ENCODE measurements at regions not wholly inside any gene's neighbourhood (a gene's known extent, or its start where the extent isn't known, plus 50 kb on each side); places are given as distances from the start of the nearest gene placed in this dataset.
"Not testable (repeated sequence)": the region's sequence is repeated elsewhere in the genome, so short reads cannot be mapped to it uniquely, and the experiment has no call there.

GRCh38 chr2:215536510-215536909, 100.6 kb upstream of the FN1 start:
- no peak overlapping the region for H3K27ac ChIP-seq
- DNase-seq (ENCODE audit: low read depth, low spot score) = no peak

- H3K27ac ChIP-seq = no peak overlapping the region
Measured at GRCh38 chr2:215535741-215536140, 99.9 kb upstream of the FN1 start.

GRCh38 chr2:215535125-215535668, 99.3 kb upstream of the FN1 start:
- H3K27ac ChIP-seq = no peak overlapping the region
- DNase-seq (ENCODE audit: low read depth, low spot score) = no peak

More at GRCh38 chr2:215535741-215536140, 99.9 kb upstream of the FN1 start:
- DNase-seq (ENCODE audit: low read depth, low spot score) = no peak

GRCh38 chr2:215533716-215534115, 97.8 kb upstream of the FN1 start:
- DNase-seq (ENCODE audit: low read depth, low spot score); H3K27ac ChIP-seq: not testable (repeated sequence)

- no peak for DNase-seq (ENCODE audit: low read depth, low spot score)
- no peak overlapping the region for H3K27ac ChIP-seq
Measured at GRCh38 chr2:215532844-215533243, 97.0 kb upstream of the FN1 start.

GRCh38 chr2:215531284-215531683, 95.4 kb upstream of the FN1 start:
- H3K27ac ChIP-seq = peak overlapping the region; percentile 85
- no peak for DNase-seq (ENCODE audit: low read depth, low spot score)

- peak; percentile 56 for DNase-seq (ENCODE audit: low read depth, low spot score)
- H3K27ac ChIP-seq = peak overlapping the region; percentile 85
Measured at GRCh38 chr2:215530191-215530968, 94.5 kb upstream of the FN1 start.

GRCh38 chr2:215529271-215529670, 93.4 kb upstream of the FN1 start:
- peak; percentile 77 for DNase-seq (ENCODE audit: low read depth, low spot score)

GRCh38 chr2:215528555-215528954, 92.7 kb upstream of the FN1 start:
- no peak for DNase-seq (ENCODE audit: low read depth, low spot score)
- peak overlapping the region; percentile 85 for H3K27ac ChIP-seq

More at GRCh38 chr2:215529271-215529670, 93.4 kb upstream of the FN1 start:
- peak overlapping the region; percentile 85 for H3K27ac ChIP-seq

GRCh38 chr2:215527736-215528135, 91.9 kb upstream of the FN1 start:
- peak overlapping the region; percentile 85 for H3K27ac ChIP-seq
- no peak for DNase-seq (ENCODE audit: low read depth, low spot score)

GRCh38 chr2:215526341-215526740, 90.5 kb upstream of the FN1 start:
- H3K27ac ChIP-seq = no peak overlapping the region
- DNase-seq (ENCODE audit: low read depth, low spot score) = no peak

- no peak overlapping the region for H3K27ac ChIP-seq
- no peak for DNase-seq (ENCODE audit: low read depth, low spot score)
Measured at GRCh38 chr2:215522237-215522636, 86.4 kb upstream of the FN1 start.

GRCh38 chr2:215521031-215521430, 85.2 kb upstream of the FN1 start:
- no peak overlapping the region for H3K27ac ChIP-seq
- no peak for DNase-seq (ENCODE audit: low read depth, low spot score)

- no peak overlapping the region for H3K27ac ChIP-seq
- DNase-seq (ENCODE audit: low read depth, low spot score) = no peak
Measured at GRCh38 chr2:215517391-215517790, 81.5 kb upstream of the FN1 start.

- DNase-seq (ENCODE audit: low read depth, low spot score) = no peak
- H3K27ac ChIP-seq = no peak overlapping the region
Measured at GRCh38 chr2:215514516-215514915, 78.6 kb upstream of the FN1 start.

- no peak overlapping the region for H3K27ac ChIP-seq
- no peak for DNase-seq (ENCODE audit: low read depth, low spot score)
Measured at GRCh38 chr2:215511454-215512346, 75.8 kb upstream of the FN1 start.

GRCh38 chr2:215507836-215508235, 72.0 kb upstream of the FN1 start:
- no peak overlapping the region for H3K27ac ChIP-seq

GRCh38 chr2:215507136-215507535, 71.3 kb upstream of the FN1 start:
- DNase-seq (ENCODE audit: low read depth, low spot score) = no peak
- no peak overlapping the region for H3K27ac ChIP-seq

More at GRCh38 chr2:215507836-215508235, 72.0 kb upstream of the FN1 start:
- no peak for DNase-seq (ENCODE audit: low read depth, low spot score)

GRCh38 chr2:215506604-215506990, 70.7 kb upstream of the FN1 start:
- H3K27ac ChIP-seq = no peak overlapping the region
- DNase-seq (ENCODE audit: low read depth, low spot score) = no peak

GRCh38 chr2:215505044-215505786, 69.3 kb upstream of the FN1 start:
- DNase-seq (ENCODE audit: low read depth, low spot score) = no peak
- H3K27ac ChIP-seq = no peak overlapping the region

Data from epithelial cell of prostate (primary cell).